ENCODE measurements at regions not wholly inside any gene's neighbourhood (a gene's known extent, or its start where the extent isn't known, plus 50 kb on each side); places are given as distances from the start of the nearest gene placed in this dataset.

DNA sequence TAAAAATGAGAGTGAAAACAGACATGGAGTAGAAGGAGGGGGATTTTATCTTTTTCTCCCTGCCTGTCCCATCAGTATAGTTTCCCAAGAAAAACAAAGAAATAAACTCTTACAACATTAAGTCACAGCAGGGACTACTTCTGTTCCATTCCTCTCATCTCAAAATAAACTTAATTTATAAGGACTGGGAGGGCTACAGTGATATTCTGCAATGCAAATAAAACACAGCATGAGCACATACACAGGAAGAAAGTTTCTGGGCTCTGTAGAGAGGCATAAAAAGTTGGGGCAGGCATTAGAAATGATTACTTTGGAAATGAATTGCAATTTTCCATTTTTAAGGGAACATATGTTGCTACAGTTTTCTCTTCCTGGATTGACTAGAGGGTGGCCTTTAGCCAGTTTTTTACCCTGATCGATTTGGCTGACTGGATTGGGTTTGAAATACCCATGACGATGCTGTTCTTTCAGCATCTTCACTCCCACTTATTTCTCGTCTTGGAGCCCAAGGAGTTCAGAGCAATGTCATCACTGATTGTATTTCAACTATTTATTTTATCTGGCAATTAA lies 157.1 kb downstream of the ACTR3 start:
- Histone ChIP-seq H3K4me3 (no peak overlapping the region), H3K27ac (no peak overlapping the region)
- TF ChIP-seq, protein P1, sequence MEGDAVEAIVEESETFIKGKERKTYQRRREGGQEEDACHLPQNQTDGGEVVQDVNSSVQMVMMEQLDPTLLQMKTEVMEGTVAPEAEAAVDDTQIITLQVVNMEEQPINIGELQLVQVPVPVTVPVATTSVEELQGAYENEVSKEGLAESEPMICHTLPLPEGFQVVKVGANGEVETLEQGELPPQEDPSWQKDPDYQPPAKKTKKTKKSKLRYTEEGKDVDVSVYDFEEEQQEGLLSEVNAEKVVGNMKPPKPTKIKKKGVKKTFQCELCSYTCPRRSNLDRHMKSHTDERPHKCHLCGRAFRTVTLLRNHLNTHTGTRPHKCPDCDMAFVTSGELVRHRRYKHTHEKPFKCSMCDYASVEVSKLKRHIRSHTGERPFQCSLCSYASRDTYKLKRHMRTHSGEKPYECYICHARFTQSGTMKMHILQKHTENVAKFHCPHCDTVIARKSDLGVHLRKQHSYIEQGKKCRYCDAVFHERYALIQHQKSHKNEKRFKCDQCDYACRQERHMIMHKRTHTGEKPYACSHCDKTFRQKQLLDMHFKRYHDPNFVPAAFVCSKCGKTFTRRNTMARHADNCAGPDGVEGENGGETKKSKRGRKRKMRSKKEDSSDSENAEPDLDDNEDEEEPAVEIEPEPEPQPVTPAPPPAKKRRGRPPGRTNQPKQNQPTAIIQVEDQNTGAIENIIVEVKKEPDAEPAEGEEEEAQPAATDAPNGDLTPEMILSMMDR (IDR thresholded peaks at IDR 0.05) = no peak
- no peak for DNase-seq (ENCODE audit: low spot score)

DNA sequence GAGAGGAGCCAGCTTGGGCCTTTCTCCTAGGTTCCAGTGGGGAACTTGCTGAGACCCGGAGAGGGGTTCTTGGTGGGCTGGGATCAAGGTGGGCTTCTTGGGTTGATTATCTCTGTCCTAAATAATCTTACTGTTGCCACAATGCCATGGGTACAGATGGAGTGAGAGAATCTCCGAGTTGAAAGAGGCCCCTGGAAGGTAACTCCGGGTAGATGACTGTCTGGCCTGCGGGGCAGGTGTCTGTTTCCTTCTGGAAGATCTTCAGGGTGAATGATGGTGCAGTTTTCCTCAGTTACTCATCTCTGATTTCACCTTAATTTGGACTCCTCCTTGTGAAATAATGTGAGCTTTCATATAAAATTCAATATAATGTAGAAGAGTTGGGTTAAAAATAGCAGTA lies 159.4 kb downstream of the ACTR3 start:
- Histone ChIP-seq H3K4me3 (no peak overlapping the region), H3K27ac (no peak overlapping the region)
- no peak for DNase-seq (ENCODE audit: low spot score)
- TF ChIP-seq, protein P1 (IDR thresholded peaks at IDR 0.05) = no peak

- TF ChIP-seq, protein P1 (IDR thresholded peaks at IDR 0.05) = no peak
- Histone ChIP-seq H3K27ac (no peak overlapping the region), H3K4me3 (no peak overlapping the region)
- no peak for DNase-seq (ENCODE audit: low spot score)
These were observed 159.9 kb downstream of the ACTR3 start for GRCh38 chr2:114049826-114050225.

DNA sequence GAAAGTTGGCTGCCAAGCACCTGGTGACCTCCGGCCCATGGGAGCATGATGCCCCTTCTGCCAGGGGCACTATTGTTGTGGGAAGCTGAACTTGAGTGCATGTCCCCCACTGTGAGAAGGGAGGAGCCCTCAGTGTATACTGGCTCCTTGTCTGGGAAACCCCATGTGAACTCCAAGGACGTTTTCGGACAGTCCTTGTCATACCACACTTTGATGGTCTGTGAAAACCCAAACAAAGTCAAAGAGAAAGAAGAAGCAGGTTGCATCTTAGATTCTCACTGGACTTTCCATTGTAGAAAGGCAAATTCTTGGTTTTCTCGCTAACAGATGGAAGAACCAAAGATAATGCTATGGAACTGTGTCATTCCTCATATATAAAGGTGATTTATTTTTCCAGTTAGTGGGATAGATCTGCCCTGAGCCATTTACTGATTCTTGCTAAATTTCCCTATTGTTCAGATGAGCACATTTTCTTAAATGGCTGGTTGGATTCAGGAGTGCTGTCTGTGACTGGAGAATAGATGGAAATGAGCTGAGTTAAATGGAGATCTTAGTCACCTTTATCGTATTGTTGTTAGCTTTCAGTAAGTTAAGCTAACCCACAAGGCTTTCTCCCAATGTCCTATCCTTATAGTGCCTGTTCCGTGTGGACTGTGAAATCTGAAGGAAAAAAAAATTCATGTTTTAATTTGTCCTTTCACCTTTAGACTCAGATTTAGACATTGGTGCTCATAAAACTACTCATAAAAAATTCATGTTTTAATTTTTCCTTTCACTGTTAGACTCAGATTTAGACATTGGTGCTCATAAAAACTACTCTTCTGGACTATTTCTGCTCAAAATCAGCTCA lies 166.6 kb downstream of the ACTR3 start:
- DNase-seq (ENCODE audit: low spot score) = no peak
- no peak overlapping the region for H3K4me3 ChIP-seq
- TF ChIP-seq, protein P1 (IDR thresholded peaks at IDR 0.05) = no peak
- no peak overlapping the region for H3K27ac ChIP-seq

DNA sequence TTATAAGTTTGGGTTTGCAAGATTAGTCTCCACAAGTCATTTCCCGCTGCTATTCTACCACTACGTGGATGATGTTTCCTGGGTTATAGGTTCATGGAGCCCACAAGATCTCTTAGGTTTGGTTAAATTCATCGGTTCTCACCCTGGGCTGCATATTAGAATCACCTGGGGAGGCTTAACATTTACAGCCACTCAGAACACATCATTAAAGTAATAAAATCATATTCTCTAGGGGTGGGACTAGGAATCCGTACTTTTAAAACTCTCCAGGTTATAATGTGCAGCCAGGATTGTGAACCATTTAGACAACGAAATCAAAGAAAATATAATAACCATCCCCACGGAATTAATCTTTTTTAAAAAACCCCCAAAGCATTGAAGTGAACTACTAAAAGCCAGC lies 167.7 kb downstream of the ACTR3 start:
- Histone ChIP-seq H3K27ac (no peak overlapping the region), H3K4me3 (no peak overlapping the region)
- TF ChIP-seq, protein P1 (IDR thresholded peaks at IDR 0.05) = no peak
- no peak for DNase-seq (ENCODE audit: low spot score)

GRCh38 chr2:114061566-114062098 lies 171.7 kb downstream of the ACTR3 start:
- DNase-seq (ENCODE audit: low spot score) = no peak
- Histone ChIP-seq H3K4me3 (no peak overlapping the region), H3K27ac (no peak overlapping the region)
- TF ChIP-seq, protein P1 (IDR thresholded peaks at IDR 0.05) = no peak

All from coronary artery (tissue), 2 donors.